GM18505 (cell line): ENCODE measurements at regions not wholly inside any gene's neighbourhood (a gene's known extent, or its start where the extent isn't known, plus 50 kb on each side); places are given as distances from the start of the nearest gene placed in this dataset.
"Not testable (repeated sequence)": the region's sequence is repeated elsewhere in the genome, so short reads cannot be mapped to it uniquely, and the experiment has no call there.

Source experiments
- ATAC-seq: cut with Tn5 transposase; IDR thresholded peaks from one replicate; pipeline ENCODE4 v1.9.1; 2021; ENCODE audit not compliant: unreplicated experiment
- POLR2A ChIP-seq: IDR thresholded peaks from 4 replicates; pipeline ENCODE4 v1.6.1; 2011; ENCODE audit warnings: borderline replicate concordance; ENCODE audit not compliant: insufficient read depth, insufficient read length; ENCODE audit errors: extremely low read depth

DNA sequence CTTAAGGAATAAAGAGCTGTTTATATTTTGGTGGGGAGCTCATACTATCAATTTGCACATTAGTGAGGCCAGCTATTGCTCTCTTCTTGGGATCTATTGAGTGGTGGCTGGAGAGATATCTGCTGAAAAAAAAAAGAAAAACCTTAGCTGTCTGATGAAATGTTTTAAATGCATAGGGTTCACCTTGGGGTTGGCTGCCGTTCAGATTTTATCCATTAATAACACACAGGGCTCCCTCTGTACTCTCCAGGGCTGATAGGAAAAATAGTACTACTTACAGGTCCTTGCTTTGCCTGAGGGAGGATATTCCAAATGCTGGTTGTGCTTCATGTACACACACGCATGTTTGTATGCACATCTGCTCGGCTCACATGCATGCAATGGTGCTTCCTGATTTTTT lies 803.7 kb downstream of the MCTP2 start:
- no peak for TF ChIP-seq POLR2A
- ATAC-seq = no peak

DNA sequence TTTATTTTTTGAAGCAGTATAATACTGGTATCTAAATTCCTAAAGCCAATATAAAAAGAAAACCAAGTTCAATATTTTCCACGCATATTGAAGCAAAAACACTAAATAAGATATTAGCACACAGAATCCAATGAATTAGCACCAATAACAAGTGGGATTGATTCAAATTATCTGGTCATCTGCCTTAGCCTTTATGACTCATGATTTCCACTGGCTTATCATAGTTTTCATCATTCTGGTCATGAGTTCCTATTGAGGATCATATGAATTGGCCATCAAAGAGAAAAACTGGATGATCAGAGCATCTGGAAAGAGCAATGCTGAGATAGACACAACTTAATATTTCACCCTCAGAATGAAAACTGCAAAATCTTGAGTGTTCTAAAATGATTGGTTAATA lies 809.9 kb downstream of the MCTP2 start:
- no peak for TF ChIP-seq POLR2A
- no peak for ATAC-seq

DNA sequence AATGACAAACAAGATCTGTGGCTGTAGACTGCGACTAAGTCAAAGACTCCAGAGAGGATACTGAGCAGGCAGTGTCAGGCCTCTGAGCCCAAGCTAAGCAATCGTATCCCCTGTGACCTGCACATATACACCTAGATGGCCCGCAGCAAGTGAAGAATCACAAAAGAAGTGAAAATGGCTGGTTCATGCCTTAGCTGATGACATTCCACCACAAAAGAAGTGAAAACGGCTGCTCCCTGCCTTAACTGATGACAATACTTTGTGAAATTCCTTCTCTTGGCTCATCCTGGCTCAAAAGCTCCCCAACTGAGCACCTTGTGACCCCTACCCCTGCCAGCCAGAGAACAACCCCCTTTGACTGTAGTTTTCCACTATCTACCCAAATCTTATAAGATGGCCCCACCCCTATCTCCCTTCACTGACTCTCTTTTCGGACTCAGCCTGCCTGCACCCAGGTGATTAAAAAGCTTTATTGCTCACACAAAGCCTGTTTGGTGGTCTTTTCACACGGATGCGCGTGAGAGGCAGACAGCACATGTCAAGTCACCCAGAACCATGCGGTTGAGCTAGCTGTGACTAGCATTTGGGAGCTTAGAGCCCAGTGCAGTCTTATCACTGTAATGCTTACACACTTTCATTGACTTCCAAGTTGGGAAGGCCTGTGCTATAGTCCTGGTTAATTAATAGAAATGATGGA lies 812.0 kb downstream of the MCTP2 start:
- not testable (repeated sequence) for ATAC-seq

DNA sequence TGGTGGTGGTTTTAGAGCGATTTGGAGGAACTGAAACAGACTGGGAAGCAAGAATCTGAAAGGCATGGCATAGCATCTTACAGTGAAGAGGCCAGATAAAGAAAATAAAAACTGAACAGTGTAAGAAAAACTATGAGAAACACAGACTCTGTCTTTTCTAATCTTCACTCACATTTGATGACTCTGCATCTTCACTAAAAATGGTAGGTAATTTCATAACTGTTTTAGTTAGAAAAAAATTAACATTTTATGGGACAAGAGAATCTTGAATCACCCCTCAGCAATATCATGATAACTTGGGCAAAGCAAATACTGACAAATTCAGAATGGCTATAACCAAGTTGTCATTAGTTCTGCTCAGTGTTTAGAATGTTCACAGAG lies 812.6 kb downstream of the MCTP2 start:
- TF ChIP-seq POLR2A = no peak
- no peak for ATAC-seq

DNA sequence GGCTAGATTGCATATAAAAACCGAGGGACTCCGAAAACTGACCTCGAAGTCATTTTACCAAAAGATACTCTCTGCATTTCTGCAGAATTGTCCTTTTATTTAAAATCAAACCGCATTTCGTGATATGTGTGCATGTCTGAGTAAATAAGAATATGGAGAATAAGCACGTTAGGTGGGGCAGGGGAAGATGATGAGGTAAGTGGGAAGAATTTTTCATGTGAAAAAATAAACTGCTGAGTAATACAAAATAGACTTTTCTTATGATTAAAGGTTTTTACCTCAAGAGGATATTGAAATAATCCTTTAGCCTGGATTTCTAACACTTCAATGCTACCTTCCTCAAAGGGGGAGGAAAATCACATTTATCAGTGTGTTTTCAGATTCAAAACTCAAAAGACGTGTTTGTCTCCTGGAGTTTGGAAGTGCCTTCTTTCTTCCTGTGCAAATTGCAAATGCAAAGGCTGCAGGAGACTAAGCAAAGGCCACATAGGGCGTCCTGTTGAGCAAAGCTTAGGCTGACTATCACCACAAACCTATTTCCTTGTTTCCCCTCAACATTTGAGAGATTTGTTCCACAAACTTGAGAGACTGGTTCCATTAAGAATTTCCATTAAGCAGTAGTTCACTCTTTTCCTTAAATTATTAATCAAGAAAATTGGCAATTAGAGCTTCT lies 813.5 kb downstream of the MCTP2 start:
- TF ChIP-seq POLR2A = no peak
- no peak for ATAC-seq

DNA sequence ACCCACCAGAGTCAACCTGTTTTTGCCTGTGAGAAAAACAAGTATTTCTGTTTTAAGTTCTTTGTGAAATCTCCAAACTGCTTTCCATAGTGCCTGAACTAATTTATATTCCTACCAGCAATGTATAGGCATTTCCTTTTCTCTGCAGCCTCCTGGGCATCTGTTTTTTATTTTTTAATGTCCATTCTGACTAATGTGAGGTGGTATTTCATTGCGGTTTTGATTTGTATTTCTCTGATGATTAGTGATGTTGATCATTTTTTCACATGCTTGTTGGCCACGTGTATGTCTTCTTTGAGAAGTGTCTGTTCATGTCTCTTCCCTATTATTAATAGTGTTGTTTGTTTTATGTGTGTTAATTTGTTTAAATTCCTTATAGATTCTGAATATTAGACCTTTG lies 820.5 kb downstream of the MCTP2 start:
- no peak for ATAC-seq
- no peak for TF ChIP-seq POLR2A

DNA sequence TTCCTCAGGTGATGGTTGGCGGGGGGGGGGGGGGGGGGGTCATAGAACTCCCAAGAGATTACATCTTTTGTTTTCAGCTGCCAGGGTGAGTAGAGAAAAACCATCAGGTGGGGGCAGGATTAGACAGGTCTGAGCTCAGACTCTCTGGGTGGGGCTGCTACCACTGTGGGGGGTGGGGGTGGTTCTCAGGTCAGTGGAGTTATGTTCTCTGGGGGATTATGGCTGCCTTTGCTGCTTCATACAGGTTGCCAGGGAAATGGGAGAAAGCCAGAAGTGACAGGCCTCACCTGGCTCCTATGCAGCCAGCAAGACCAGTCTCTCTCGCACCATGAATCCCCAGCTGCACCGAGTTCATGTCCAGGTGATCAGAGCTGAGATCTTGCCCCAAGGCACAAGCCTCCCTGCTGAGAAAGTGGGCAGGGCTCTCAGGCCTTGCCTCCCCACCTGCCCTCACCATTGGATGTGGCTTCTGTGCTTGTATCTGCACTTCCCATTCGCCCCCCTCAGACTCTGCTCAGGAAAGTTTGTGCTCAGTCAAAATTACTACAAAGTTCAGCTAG lies 828.1 kb downstream of the MCTP2 start:
- ATAC-seq = no peak
- TF ChIP-seq POLR2A = no peak

DNA sequence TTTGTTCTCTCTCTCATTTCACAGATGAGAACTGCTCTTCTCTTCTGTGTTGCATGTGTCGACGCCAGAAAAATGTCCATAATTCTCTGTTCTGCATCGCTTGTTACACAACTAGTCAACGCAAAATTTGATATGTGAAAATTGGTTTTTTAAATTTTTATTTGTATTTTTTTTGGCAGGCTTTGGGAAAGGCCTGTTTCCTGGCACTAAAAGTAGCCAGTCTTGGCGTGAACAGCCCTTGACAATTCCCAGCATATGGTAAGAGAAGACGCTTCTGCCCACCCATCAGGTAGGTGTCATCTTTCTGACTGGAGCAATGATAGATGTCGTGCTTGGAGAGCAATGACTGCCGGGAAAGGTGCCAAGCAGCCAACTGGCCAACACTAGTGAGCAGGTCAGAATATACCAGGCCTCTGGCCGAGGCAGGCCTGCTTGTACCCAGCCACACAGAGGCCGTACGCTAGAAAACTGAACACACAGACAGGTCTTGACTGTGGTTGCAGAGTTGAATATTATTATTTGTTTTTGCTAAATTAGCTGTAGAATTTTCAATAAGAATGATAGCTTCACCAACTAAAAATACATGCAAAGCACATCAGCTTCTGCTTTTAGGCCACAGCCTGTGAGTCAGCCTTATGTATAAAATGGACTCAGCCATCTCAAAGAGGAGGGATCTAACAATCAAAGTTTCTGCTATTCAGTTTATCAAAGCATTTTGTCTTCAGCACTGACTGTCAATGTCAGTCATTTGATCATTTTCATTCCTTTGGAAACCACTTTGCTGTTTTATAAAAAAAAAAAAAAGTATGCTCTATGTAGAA lies 837.5 kb downstream of the MCTP2 start:
- no peak for TF ChIP-seq POLR2A
- no peak for ATAC-seq

DNA sequence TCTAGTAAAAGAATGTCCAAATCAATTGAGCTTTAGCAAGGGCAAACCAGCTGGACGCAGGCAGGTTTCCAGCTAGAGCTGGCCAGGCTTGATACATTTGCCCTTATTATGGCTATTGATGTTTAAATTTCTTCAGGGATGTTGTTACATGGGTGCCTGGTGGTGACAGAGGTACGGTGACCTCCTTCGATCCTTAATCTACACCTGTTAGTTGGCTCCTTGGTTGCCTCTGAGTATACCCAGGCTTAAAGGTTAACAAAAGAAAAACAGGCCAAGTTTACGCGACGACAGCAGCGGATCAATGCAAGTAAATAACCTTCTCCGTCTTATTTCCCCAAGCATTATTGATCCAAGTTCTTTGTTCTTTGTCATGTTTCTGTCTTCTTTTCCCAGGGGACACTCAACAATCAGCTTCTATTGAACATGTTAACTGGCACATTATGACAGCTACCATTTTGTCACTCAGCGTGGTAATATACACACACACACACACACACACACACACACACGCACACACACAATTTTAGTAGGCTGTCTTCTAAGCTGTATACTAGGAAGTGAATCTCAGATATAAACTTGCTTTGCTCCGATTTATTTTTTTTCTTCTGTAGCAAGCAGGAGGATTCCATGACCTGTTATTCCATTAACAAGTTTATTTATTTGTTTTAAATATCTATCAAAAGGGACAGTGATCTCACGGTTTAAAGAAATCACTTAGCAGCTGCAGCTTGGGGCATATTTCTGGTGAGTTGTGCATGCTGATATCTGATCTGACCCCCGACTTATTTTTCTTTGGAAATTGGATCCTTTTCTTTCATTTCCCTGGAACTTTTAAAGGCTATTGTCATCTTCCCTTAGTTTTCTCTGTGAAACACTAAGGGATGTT lies 844.7 kb downstream of the MCTP2 start:
- no peak for TF ChIP-seq POLR2A
- no peak for ATAC-seq

DNA sequence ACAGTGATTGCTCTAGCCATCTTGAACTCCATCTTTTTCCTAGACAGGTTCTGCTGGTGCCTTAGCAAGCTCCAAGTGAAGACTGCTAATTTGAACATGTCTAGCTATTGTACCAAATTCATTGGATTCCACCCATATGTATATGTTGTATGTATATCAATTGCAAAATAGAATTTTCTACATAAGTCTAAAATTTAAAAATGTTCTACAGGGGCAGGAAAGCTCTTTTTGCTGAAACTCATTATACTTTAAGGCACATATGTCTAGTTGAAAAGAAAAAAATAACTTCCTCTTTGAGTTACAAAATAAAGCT lies 845.3 kb downstream of the MCTP2 start:
- TF ChIP-seq POLR2A = no peak

DNA sequence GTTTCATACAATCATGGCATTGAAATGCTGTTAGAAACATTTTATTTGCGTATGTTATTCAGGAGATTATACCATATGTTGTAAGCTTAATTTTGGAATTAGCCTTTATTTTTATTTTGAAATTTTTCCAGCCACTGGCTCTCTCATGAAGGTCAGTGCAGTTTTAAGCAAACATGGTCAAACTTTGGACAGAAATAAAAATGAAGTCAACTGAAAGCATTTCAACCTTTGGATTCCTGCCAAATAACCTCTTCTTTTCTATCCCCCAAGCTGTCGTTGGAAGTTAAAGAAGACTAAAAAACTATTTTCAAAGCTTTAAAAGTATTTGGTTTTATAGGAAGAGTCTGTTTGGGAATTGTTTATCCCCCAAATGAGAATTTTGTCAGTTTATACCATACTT lies 846.6 kb downstream of the MCTP2 start:
- ATAC-seq = no peak
- no peak for TF ChIP-seq POLR2A

More for the DNA sequence above, 845.3 kb downstream of the MCTP2 start:
- no peak for ATAC-seq

DNA sequence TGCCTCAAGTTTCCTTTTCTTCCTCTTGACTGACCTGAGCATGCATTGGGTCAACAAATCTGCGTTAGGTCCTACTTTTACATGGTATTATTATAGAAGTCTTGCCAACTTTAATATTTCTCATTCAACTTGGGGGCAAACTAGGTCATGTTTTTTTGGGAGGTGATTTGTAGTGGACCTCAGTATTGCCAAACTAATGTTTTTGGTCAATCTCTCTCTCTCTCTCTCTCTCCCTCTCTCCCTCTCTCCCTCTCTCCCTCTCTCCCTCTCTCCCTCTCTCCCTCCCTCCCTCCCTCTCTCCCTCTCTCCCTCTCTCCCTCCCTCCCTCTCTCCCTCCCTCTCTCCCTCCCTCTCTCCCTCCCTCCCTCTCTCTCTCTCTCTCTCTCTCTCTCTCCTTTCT lies 848.9 kb downstream of the MCTP2 start:
- not testable (repeated sequence) for ATAC-seq

DNA sequence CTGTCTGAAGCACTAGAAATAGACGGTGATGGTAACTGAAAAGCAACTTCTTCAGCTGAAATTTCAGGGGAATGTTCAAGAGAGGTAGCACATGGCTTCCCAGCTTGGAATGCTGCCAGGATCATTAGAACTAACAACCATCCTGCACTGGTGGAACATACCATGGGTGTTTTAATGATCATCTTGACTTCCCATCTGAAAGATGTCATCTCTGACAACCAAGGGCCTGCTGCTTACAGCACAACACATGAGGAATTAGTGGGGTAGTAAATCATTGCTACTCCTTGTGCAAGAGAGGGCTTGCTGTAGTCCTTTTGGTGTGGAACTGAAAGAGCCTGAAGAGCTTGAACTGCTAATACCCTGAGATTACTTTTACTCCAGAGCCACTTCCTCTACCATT lies 853.7 kb downstream of the MCTP2 start:
- TF ChIP-seq POLR2A = no peak
- ATAC-seq = no peak
